ENCODE measurements at regions not wholly inside any gene's neighbourhood (a gene's known extent, or its start where the extent isn't known, plus 50 kb on each side); places are given as distances from the start of the nearest gene placed in this dataset.

DNA sequence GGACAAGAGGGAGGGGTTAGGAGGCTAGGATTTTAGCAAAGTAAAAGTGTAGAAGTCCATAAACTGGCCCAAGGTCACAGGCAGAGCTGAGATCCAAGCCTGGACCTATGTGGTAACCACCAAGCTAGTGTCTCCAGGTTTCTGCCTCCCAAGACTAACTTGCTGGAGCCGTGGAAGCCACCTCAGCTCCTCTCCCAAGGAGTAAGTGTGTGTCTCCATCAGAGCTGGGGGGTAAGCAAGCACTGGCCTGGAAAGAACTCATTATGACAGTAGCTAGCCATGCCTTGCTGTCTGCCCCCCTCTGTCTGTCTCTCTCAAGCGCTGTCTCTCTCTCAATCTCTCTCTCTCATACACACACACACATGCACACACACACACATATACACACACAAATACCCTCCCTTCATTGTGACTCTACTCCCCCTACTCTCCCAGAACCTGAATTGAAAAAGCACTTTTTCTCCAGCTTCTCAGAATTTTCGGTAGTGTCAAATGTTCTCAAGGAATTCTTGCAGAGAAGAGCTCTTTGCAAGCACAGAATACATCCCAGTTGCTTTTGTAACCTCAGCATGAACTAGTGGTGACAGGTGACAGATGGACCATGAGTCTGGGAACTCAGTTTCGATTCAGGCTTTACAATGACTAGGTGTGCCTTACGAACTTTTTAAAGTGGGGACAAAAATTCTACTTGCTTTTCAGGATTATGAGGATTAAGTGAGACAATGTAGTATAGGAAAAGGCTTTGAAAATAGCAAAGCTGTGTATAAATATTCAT is 238.0 kb upstream of the FGGY start:
- no peak for DNase-seq (ENCODE audit: low spot score)

- DNase-seq (ENCODE audit: low spot score), result no peak
Observed at GRCh38 chr1:59061876-59062275, 235.0 kb upstream of the FGGY start.

DNA sequence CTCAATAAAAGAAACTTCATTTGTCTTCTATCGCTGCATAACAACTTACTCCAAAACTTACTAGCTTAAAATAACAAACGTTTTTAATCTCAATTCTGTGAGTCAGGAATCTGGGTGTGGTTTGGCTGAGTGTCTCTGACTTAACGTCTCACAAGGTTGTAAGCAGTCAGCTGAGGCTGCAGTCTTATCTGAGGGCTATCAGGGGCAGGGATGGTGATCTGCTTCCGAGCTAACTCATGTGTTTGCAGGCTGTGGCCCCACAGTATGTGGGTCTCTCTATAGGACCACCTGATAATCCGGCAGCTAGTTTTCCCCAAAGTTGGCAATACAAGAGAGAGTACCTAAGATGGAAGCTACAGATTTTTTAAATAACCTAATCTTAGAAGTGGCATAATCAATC is 234.2 kb upstream of the FGGY start:
- DNase-seq (ENCODE audit: low spot score), result no peak

DNA sequence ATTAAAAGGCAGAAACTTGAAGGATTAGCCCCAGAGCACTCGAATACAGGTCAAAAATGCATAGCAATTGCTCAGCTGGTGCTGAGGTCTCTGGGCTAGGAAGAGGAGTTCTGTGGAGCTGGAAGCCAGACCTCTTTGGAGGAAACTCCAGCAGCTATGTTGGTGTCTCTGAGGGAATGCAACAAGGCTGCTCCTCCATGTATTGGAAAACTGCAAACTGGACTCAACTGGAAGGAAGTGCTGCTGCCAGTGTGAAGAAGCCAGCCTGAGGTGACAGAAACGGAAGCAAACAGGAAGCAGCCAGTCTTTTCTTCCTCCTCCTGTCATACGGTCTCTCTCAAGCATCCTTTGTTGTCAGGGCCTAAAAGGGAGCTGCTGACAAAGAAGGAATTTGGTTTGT is 233.4 kb upstream of the FGGY start:
- no peak for DNase-seq (ENCODE audit: low spot score)

DNA sequence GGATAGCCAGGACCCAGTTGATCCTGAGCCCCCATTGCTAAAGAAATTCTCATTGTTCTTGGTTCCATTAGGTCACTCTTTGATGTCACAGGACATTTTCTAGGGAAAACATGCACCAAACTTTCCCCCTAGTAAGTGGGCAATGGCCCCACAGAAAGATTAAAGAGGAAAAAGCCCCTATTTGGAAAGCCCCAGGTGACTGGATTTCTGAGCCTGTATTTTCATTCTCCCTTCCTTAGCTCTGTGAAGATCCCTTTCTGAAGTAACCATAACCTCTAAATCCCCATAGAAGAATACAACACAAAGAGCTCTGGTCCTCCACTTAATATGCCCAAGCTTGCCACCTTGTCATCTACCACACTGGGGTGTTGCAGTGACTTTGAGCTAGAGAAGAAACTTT is 232.3 kb upstream of the FGGY start:
- DNase-seq (ENCODE audit: low spot score), result no peak

GRCh38 chr1:59066236-59066635 is 230.7 kb upstream of the FGGY start:
- DNase-seq (ENCODE audit: low spot score), result no peak

DNA sequence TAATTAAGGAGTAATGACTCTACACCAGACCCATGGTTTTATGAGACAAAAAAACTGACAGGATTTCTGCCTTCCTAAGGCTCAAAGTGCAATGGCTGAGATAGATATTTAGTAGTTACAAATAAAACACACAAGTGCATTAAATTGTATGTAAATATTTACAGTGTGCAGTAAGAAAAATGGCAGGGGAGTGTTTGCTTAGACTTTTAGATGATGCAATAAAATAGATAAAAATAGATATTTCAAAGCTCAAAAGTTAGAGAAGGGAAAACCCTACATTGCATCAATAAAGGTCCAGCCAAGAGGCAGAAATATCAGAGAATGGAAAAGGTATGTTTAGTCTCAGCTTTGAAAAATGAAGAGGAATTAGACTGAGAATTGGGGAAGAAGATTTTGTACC is 226.3 kb upstream of the FGGY start:
- no peak for DNase-seq (ENCODE audit: low spot score)

GRCh38 chr1:59071289-59071688 is 225.6 kb upstream of the FGGY start:
- no peak for DNase-seq (ENCODE audit: low spot score)

DNA sequence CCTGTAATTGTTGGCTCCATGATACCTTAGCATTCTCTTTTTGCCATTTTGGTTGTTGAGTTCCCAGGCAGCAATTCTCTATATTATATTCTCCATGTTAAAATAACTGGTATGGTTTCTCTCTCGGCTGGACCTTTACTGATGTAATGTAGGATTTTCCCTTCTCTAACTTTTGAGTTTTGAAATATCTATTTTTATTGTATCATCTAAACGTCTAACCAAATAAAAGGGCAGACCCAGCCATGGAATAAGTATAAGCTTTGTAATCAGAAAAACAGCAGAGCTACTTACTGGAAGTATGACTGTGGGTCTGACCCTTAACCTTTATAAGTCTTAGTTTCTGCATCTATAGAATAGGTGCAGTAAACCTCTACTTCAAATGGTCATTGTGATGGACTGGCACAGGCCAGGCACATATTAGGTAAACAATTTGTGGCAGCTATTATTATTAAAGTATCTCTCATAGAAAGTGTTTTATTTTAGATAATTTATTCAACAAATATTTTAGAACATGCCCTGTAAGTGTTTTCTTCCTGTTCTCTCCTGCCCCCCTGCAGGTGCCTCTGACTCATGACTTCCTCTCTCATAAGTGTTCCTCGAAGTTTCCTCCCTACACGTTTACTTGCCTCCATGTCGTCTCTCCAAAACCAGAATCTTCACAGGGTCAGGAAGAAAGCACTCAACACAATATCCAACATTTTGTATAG is 224.9 kb upstream of the FGGY start:
- no peak for DNase-seq (ENCODE audit: low spot score)

GRCh38 chr1:59072583-59072947 is 224.3 kb upstream of the FGGY start:
- no peak for DNase-seq (ENCODE audit: low spot score)

DNA sequence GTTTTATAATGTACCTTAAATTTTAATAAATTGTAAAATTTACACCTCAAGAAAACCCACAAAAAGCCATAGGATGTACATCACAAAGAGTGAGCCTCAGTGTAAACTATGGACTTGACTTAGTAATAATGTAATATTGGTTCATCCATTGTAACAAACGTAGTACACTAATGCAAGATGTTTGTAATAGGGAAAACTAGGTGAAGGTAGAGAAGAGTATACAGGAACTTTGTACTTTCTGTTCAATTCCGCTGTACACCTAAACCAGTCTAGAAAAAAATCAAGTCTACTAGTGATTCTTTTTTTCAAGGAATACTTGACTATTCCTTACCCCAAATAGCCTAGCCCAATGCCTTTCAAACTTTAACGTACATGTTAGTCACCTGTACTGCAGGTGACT is 222.3 kb upstream of the FGGY start:
- DNase-seq (ENCODE audit: low spot score), result no peak

DNA sequence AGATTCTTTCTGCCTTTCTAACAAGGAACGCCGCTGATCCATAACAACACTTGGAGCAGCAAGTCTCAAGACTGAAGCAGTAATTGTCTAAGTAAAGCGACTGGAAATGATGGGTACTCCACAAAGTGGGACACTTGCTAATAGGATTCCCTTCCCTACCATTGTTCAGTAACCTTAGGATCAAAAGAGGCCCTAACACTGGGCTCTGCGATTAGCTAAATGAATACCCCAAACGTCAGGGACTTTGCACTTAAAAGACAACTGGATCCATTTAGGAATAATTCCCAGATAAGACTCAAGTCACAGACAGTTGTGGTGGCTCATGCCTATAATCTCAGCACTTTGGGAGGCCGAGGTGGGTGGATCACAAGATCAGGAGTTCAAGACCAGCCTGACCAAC is 221.9 kb upstream of the FGGY start:
- DNase-seq (ENCODE audit: low spot score), result no peak

GRCh38 chr1:59076612-59077011 is 220.3 kb upstream of the FGGY start:
- no peak for DNase-seq (ENCODE audit: low spot score)

GRCh38 chr1:59077466-59078069 is 219.3 kb upstream of the FGGY start:
- no peak for DNase-seq (ENCODE audit: low spot score)

GRCh38 chr1:59078070-59078800 is 218.7 kb upstream of the FGGY start:
- no peak for DNase-seq (ENCODE audit: low spot score)

GRCh38 chr1:59078866-59079265 is 218.0 kb upstream of the FGGY start:
- DNase-seq (ENCODE audit: low spot score), result no peak

DNA sequence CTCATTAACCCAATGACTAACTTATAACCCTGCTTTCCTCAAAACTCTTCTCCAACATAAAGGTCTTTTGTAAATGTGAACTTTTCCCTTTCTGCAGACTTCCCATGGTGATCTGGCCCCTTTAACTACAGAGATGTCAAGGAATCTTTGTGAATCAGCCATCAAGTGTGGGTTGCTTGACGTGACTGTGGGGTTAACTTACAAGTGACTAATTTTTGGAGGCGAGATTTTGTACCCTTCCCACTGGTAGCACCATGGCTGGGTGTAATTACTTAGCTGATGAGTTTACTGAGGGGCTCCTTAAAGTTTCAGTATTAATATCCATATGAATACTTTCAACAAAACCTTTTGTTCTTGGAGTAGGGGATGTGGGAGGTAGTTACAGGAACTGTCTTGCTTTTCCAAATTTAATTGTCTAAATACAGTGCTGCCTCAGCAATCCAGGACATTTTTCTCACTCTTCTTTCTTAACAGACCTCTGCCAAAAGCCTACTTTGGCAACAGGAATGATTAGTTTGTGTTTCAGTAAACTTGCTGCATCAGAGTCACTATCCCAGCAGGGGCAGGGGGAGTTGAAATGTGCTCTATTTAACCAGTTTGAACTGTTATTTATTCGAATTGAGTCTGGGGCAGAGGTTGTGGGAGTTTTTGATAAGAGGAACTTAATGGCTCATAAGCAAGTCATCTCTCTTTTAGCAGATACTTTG is 217.3 kb upstream of the FGGY start:
- no peak for DNase-seq (ENCODE audit: low spot score)

DNA sequence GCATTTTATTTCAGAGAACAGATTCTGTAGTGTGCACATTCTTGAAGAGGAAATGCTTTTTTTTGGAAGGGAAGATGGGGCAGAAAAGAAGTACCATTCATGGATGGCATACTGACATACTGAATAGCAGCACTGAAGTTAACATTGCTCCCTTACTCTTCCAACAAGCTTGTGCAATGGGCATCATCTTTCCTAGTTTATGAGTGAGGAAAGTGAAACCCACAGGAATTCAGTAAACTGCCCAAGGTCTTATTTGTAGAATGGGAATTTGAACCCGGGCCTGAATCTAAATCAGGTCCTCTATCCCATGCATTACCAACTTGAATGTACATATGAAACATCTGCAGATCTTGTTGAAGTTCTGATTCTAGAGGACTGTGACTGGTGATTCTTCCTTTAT is 215.7 kb upstream of the FGGY start:
- no peak for DNase-seq (ENCODE audit: low spot score)

- no peak for DNase-seq (ENCODE audit: low spot score)
Observed at GRCh38 chr1:59081795-59082194, 215.1 kb upstream of the FGGY start.

GRCh38 chr1:59083946-59084865 is 212.7 kb upstream of the FGGY start:
- no peak for DNase-seq (ENCODE audit: low spot score)

DNA sequence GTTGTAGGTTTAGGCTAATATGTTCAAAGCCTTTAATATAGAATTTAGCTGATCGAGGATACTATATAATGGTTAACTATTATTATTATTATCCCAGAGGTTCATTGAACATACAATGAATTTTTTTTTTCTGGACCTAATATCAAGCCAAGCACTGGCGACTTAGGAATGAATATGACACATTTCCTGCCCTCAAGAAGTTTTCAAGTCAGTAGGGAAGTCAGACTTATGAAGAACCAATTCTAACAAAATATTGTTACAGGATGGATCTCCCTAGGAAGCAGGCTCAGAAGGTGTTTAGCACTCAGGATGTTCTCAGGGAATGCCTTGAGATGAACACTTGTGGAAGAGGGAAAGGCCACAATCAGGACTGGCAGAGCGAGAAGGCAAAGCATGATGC is 211.8 kb upstream of the FGGY start:
- no peak for DNase-seq (ENCODE audit: low spot score)

Data from hematopoietic multipotent progenitor cell treated with erythropoietin and hydrocortisone succinate and interleukin-3 and kit ligand, for 17 days (in vitro differentiated cells).